Esophagus squamous epithelium (tissue), 5 donors: ENCODE measurements at regions not wholly inside any gene's neighbourhood (a gene's known extent, or its start where the extent isn't known, plus 50 kb on each side); places are given as distances from the start of the nearest gene placed in this dataset.

Experiments used
- DNase-seq: peaks from one replicate; lab custom pipeline; 2025; lab: John Stamatoyannopoulos, UW
- H3K27ac ChIP-seq, 4 donors: fragments of 200-600 bp; sonication (generic); one replicate each; pipeline ENCODE4 v1.5.1; 2016 to 2019; ENCODE audit warnings: mild to moderate bottlenecking in 1 of 4
- H3K27me3 ChIP-seq, 4 donors: fragments of 200-600 bp; sonication (generic); 1 replicate in 3 of 4; 2 replicates in 1 of 4; pipeline versions ENCODE4 v1.5.1 to v1.6.0; 2017 to 2021; ENCODE audit warnings: antibody characterized with exemption in 1 of 4
- H3K36me3 ChIP-seq, 3 donors: fragments of 200-600 bp; sonication (generic); one replicate each; pipeline ENCODE4 v1.5.1; 2016 to 2019
- H3K4me1 ChIP-seq, 3 donors: fragments of 200-600 bp; sonication (generic); one replicate each; pipeline ENCODE4 v1.5.1; 2017 to 2019
- H3K4me3 ChIP-seq, 4 donors: fragments of 200-600 bp; sonication (generic); 1 replicate in 3 of 4; 2 replicates in 1 of 4; pipeline ENCODE4 v1.5.1; 2016 to 2019; ENCODE audit warnings: mild to moderate bottlenecking in 2 of 4, moderate library complexity in 1 of 4
- H3K9me3 ChIP-seq, 3 donors: fragments of 200-600 bp; sonication (generic); one replicate each; pipeline ENCODE4 v1.5.1; 2016 to 2019
- CTCF ChIP-seq, 6 experiments: fragments of 450-650 bp in 4 of 6; fragments of 200-600 bp in 2 of 6; sonication (generic) in 2 of 6; IDR thresholded peaks; one replicate each; pipeline ENCODE4 v1.5.1; 2016 to 2019; ENCODE audit warnings: antibody characterized with exemption in 6 of 6, mild to moderate bottlenecking in 4 of 6, moderate library complexity in 4 of 6
- POLR2A ChIP-seq, 4 donors: fragments of 450-650 bp; IDR thresholded peaks; one replicate each; pipeline ENCODE4 v1.6.1; 2017; ENCODE audit warnings: antibody characterized with exemption in 4 of 4, mild to moderate bottlenecking in 4 of 4, moderate library complexity in 3 of 4
- WGBS, 2 donors: methylation state at CpG; one replicate each; pipeline ENCODE4 v1.1.5; 2018; 5-methylcytosine and 5-hydroxymethylcytosine counted together
- intact Hi-C: fragments of 100-400 bp; cut with DNase I; formaldehyde crosslinking; loops from one replicate; pipeline ENCODE4 v1.15.0; 2022
- donor health status: DM: yes; HTN: yes; CAD: no.

DNA sequence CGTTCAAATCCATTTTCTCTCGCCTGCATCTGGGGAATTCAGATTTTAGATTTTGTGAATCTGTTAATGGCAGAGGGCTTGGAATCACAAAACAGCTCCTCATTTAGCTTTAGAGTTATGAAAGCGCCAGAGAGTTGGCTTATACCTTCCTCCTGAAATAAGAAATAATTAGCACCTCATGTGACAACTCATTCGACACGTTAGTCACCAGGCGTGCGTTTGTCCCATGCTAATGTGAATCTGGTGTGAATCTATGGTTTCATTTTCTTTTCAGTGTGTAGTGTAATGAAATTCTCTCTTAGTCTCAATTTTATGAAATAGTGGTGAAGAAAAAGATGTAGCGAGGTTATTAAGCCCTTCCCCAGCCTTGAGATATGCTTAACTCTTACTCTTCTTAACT, 89.4 kb downstream of the EDEM1 start:
- H3K9me3 ChIP-seq, result no peaks in the 10 kb centered on the region
- TF ChIP-seq CTCF (IDR thresholded peaks at IDR 0.05) (no peak), POLR2A (IDR thresholded peaks at IDR 0.05) (no peak)
- no peak overlapping the region for H3K27ac ChIP-seq
- intact Hi-C loops, result no loop called here
- H3K27me3 ChIP-seq, result no peaks in the 10 kb centered on the region
- no peak overlapping the region for H3K4me3 ChIP-seq
- no peaks in the 10 kb centered on the region for H3K36me3 ChIP-seq
- DNase-seq, result no peak
- WGBS, 2 donors, result 72 to 81% methylated on average over 7 to 8 of the region's 8 CpGs
- no peaks in the 10 kb centered on the region for H3K4me1 ChIP-seq

GRCh38 chr3:5277612-5278236, 90.2 kb downstream of the EDEM1 start:
- no peak overlapping the region for H3K27ac ChIP-seq
- intact Hi-C loops, result no loop called here
- H3K9me3 ChIP-seq, result no peaks in the 10 kb centered on the region
- H3K4me3 ChIP-seq, result no peak overlapping the region
- no peak for TF ChIP-seq POLR2A (IDR thresholded peaks at IDR 0.05)
- no peak for TF ChIP-seq CTCF (IDR thresholded peaks at IDR 0.05)
- no peaks in the 10 kb centered on the region for H3K4me1 ChIP-seq
- no peaks in the 10 kb centered on the region for H3K36me3 ChIP-seq
- 78 to 86% methylated on average over 3 of the region's 3 CpGs for WGBS, 2 donors
- H3K27me3 ChIP-seq, result no peaks in the 10 kb centered on the region
- DNase-seq, result no peak

GRCh38 chr3:5278666-5279065, 91.2 kb downstream of the EDEM1 start:
- DNase-seq, result no peak
- H3K4me1 ChIP-seq, result no peaks in the 10 kb centered on the region
- H3K36me3 ChIP-seq, result no peaks in the 10 kb centered on the region
- H3K27me3 ChIP-seq, result no peaks in the 10 kb centered on the region
- intact Hi-C loops, result no loop called here
- H3K27ac ChIP-seq, result no peak overlapping the region
- H3K9me3 ChIP-seq, result no peaks in the 10 kb centered on the region
- no peak for TF ChIP-seq CTCF (IDR thresholded peaks at IDR 0.05)
- no peak for TF ChIP-seq POLR2A (IDR thresholded peaks at IDR 0.05)
- H3K4me3 ChIP-seq, result no peak overlapping the region

GRCh38 chr3:5282703-5283102, 95.2 kb downstream of the EDEM1 start:
- H3K9me3 ChIP-seq, result no peaks in the 10 kb centered on the region
- H3K4me3 ChIP-seq, result no peak overlapping the region
- no peaks in the 10 kb centered on the region for H3K36me3 ChIP-seq
- intact Hi-C loops, result no loop called here
- no peak overlapping the region for H3K27ac ChIP-seq
- H3K27me3 ChIP-seq, result no peaks in the 10 kb centered on the region
- no peak for DNase-seq
- no peaks in the 10 kb centered on the region for H3K4me1 ChIP-seq
- WGBS, 2 donors, result 91 to 95% methylated on average over 1 of the region's 1 CpG
- TF ChIP-seq POLR2A (IDR thresholded peaks at IDR 0.05), result no peak
- no peak for TF ChIP-seq CTCF (IDR thresholded peaks at IDR 0.05)

GRCh38 chr3:5285439-5285838, 97.9 kb downstream of the EDEM1 start:
- no peaks in the 10 kb centered on the region for H3K27me3 ChIP-seq
- H3K27ac ChIP-seq, result no peak overlapping the region
- intact Hi-C loops, result no loop called here
- H3K4me1 ChIP-seq, result no peaks in the 10 kb centered on the region
- H3K9me3 ChIP-seq, result no peaks in the 10 kb centered on the region
- no peak overlapping the region for H3K4me3 ChIP-seq
- no peaks in the 10 kb centered on the region for H3K36me3 ChIP-seq
- no peak for DNase-seq
- TF ChIP-seq CTCF (IDR thresholded peaks at IDR 0.05) (no peak), POLR2A (IDR thresholded peaks at IDR 0.05) (no peak)
